Neural cell (in vitro differentiated cells): ENCODE measurements at regions not wholly inside any gene's neighbourhood (a gene's known extent, or its start where the extent isn't known, plus 50 kb on each side); places are given as distances from the start of the nearest gene placed in this dataset.

ENCODE experiments used
- CTCF ChIP-seq: fragments of 450-650 bp; IDR thresholded peaks from 2 replicates; pipeline ENCODE4 v1.5.1; 2014; ENCODE audit warnings: antibody characterized with exemption, mild to moderate bottlenecking, moderate library complexity; ENCODE audit not compliant: poor library complexity, severe bottlenecking
- EP300 ChIP-seq: fragments of 450-650 bp; conservative IDR thresholded peaks from 2 replicates; pipeline ENCODE4 v1.6.1; 2014; ENCODE audit warnings: antibody characterized with exemption, mild to moderate bottlenecking, moderate library complexity; ENCODE audit not compliant: poor library complexity, severe bottlenecking
- EZH2 ChIP-seq: fragments of 200-600, 300-800 bp; shearing (Covaris generic), sonication (generic); IDR thresholded peaks from 2 replicates; pipeline ENCODE4 v1.6.1; 2014; ENCODE audit warnings: antibody characterized with exemption, low read length, borderline replicate concordance, mild to moderate bottlenecking; ENCODE audit not compliant: insufficient read depth, poor library complexity, severe bottlenecking
- POLR2AphosphoS5 ChIP-seq: IDR thresholded peaks from 2 replicates; pipeline ENCODE4 v1.6.1; 2012
- REST ChIP-seq: IDR thresholded peaks from 2 replicates; pipeline ENCODE4 v1.6.1; 2012; ENCODE audit warnings: borderline replicate concordance
- TAF1 ChIP-seq: IDR thresholded peaks from 2 replicates; pipeline ENCODE4 v1.6.1; 2012; ENCODE audit warnings: low read depth

GRCh38 chr12:124504273-124505000, 63.0 kb downstream of the NCOR2 start:
- no peak for TF ChIP-seq EP300
- TF ChIP-seq CTCF: no peak
- TF ChIP-seq POLR2AphosphoS5: no peak
- TF ChIP-seq EZH2: no peak
- peak; percentile 32 for TF ChIP-seq REST
- TF ChIP-seq TAF1: no peak
